Subcutaneous abdominal adipose tissue (tissue), 5 donors: ENCODE measurements at regions not wholly inside any gene's neighbourhood (a gene's known extent, or its start where the extent isn't known, plus 50 kb on each side); places are given as distances from the start of the nearest gene placed in this dataset.

Source experiments
- H3K27ac ChIP-seq: one replicate; pipeline ENCODE4 v1.7.0; 2013; ENCODE audit warnings: low read depth, mild to moderate bottlenecking, inconsistent platforms, low read length, moderate library complexity
- H3K27me3 ChIP-seq, 5 donors: one replicate each; pipeline ENCODE4 v1.7.0; 2013; ENCODE audit warnings: low read length in 5 of 5, inconsistent platforms in 1 of 5; ENCODE audit not compliant: control insufficient read depth in 5 of 5, insufficient read depth in 4 of 5
- H3K36me3 ChIP-seq, 5 donors: one replicate each; pipeline ENCODE4 v1.7.0; 2013; ENCODE audit warnings: low read length in 5 of 5; ENCODE audit not compliant: control insufficient read depth in 5 of 5, insufficient read depth in 5 of 5
- H3K4me1 ChIP-seq, 5 donors: one replicate each; pipeline ENCODE4 v1.7.0; 2013; ENCODE audit warnings: low read length in 5 of 5, mild to moderate bottlenecking in 3 of 5, moderate library complexity in 1 of 5; ENCODE audit not compliant: control insufficient read depth in 5 of 5, insufficient read depth in 5 of 5
- H3K4me3 ChIP-seq, 5 donors: one replicate each; pipeline ENCODE4 v1.7.0; 2013; ENCODE audit warnings: low read length in 5 of 5, low read depth in 1 of 5
- H3K9ac ChIP-seq, 5 donors: one replicate each; pipeline ENCODE4 v1.7.0; 2013; ENCODE audit warnings: low read length in 5 of 5, mild to moderate bottlenecking in 4 of 5, moderate library complexity in 3 of 5
- H3K9me3 ChIP-seq, 5 donors: one replicate each; pipeline ENCODE4 v1.7.0; 2013; ENCODE audit warnings: low read length in 5 of 5; ENCODE audit not compliant: control insufficient read depth in 5 of 5
- donor health status: healthy.
- donor health status: healthy.
- donor health status: healthy.
- donor health status: healthy.
- donor health status: healthy.

DNA sequence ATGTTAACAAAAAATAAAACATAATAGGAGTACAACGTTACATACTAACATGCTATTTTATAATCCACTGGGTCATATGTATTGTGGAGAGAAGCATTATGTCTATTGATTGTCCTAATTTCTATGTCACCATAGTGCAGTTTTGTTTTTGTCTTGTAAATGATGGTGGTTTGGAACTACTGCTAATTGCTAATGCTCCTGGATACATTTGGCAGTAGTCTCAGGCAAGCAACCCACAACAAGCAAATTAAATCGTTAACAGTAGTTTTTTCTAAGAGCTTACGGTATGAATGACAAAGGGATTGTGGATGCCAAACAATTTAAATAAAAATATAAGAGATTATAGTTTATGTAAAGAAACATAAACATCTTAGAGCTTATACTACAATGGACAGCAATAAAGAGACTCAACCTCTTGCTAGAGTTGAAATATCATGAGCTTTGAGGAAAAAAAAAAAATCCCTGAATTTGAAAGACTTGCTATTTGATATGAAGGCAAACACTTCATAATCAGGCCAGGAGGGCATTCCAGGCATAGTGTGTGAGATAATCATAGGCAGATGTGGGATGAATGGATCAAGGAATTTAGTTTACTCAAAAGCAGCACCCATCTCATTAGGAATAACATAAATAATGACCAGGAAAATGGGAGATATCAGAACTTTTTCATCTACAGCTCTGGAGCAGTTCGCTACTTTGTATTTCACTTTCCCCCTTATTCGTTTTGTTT, 181.3 kb downstream of the CCDC59 start:
- Histone ChIP-seq H3K4me3 (no peak overlapping the region), H3K36me3 (no peaks in the 10 kb centered on the region), H3K27ac (no peak overlapping the region), H3K27me3 (no peaks in the 10 kb centered on the region), H3K9me3 (no peaks in the 10 kb centered on the region), H3K9ac (no peak overlapping the region), H3K4me1 (no peaks in the 10 kb centered on the region)

DNA sequence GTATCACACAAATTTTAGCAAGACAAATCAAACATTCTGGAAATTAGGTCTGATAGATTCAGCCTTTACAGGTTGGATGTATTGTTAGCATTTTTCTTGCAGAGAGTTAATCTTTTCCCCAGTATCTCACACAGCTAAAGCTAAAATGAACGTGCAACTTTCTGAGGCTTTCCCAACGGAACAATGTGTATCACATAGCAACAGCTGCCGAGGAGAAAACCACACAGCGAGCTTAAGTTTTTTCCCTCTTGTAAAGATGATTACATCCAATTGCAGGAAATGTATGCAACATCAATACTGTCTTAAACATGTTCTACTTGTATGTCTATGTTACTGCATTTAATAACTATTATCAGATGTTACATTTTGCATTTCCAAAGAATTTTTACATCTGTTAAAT, 182.2 kb downstream of the CCDC59 start:
- Histone ChIP-seq H3K27me3 (no peaks in the 10 kb centered on the region), H3K36me3 (no peaks in the 10 kb centered on the region), H3K4me1 (no peaks in the 10 kb centered on the region), H3K4me3 (no peak overlapping the region), H3K9me3 (no peaks in the 10 kb centered on the region), H3K27ac (no peak overlapping the region), H3K9ac (no peak overlapping the region)

- H3K4me3 ChIP-seq, result no peak overlapping the region
- H3K9me3 ChIP-seq, result no peaks in the 10 kb centered on the region
- H3K9ac ChIP-seq, result no peak overlapping the region
- no peaks in the 10 kb centered on the region for H3K27me3 ChIP-seq
- H3K4me1 ChIP-seq, result no peaks in the 10 kb centered on the region
- no peaks in the 10 kb centered on the region for H3K36me3 ChIP-seq
- H3K27ac ChIP-seq, result no peak overlapping the region
Observed at GRCh38 chr12:82174936-82175335, 183.3 kb downstream of the CCDC59 start.

DNA sequence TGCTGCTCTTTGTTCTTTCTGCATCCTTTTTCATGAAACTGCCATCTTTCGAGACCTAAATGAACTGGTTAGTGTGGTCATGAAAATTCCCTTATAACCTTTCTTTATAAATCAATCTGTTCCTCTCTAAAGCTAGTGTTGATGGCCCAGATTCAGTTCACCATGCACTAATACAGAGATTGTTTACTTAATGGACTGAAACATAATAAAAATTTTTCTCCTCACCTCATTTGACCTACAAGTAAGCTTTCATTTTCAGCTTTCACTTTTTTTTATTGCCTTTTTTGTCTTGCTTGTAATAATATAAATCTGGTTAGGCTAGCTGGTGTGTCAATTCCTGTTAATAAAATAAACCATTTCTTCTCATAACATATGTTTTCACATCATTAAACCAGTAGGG, 183.8 kb downstream of the CCDC59 start:
- no peak overlapping the region for H3K9ac ChIP-seq
- no peaks in the 10 kb centered on the region for H3K4me1 ChIP-seq
- H3K36me3 ChIP-seq, result no peaks in the 10 kb centered on the region
- H3K4me3 ChIP-seq, result no peak overlapping the region
- no peaks in the 10 kb centered on the region for H3K9me3 ChIP-seq
- no peak overlapping the region for H3K27ac ChIP-seq
- H3K27me3 ChIP-seq, result no peaks in the 10 kb centered on the region

DNA sequence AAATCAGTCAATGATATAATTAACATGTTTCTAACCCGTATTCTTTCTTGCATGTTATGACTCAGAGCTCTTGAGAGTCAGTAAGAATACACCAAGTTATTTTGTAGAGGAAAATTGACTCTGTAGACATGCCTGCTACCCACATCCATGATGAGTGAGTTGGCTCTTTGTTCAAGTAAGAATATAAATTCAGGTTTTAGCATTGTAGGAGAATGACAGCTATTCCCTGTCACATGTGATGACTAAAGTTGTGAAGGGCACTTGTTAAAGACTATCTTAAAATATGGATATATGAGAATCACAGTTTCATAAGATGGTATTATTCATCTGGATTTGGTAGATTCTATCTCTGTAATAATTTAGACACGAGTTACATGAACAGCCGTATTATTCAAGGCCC, 209.1 kb downstream of the CCDC59 start:
- Histone ChIP-seq H3K9me3 (no peaks in the 10 kb centered on the region), H3K27me3 (no peaks in the 10 kb centered on the region), H3K9ac (no peak overlapping the region), H3K4me3 (no peak overlapping the region), H3K27ac (no peak overlapping the region), H3K36me3 (no peaks in the 10 kb centered on the region), H3K4me1 (no peaks in the 10 kb centered on the region)

- no peak overlapping the region for H3K9ac ChIP-seq
- no peaks in the 10 kb centered on the region for H3K9me3 ChIP-seq
- H3K27me3 ChIP-seq, result no peaks in the 10 kb centered on the region
- no peak overlapping the region for H3K4me3 ChIP-seq
- H3K4me1 ChIP-seq, result no peaks in the 10 kb centered on the region
- H3K27ac ChIP-seq, result no peak overlapping the region
- H3K36me3 ChIP-seq, result no peaks in the 10 kb centered on the region
Observed at GRCh38 chr12:82146740-82147139, 211.4 kb downstream of the CCDC59 start.

- H3K4me3 ChIP-seq, result no peak overlapping the region
- no peaks in the 10 kb centered on the region for H3K27me3 ChIP-seq
- H3K4me1 ChIP-seq, result no peaks in the 10 kb centered on the region
- no peaks in the 10 kb centered on the region for H3K36me3 ChIP-seq
- H3K27ac ChIP-seq, result no peak overlapping the region
- H3K9me3 ChIP-seq, result no peaks in the 10 kb centered on the region
- no peak overlapping the region for H3K9ac ChIP-seq
Observed at GRCh38 chr12:82144505-82144904, 213.7 kb downstream of the CCDC59 start.

GRCh38 chr12:82132390-82132789, 225.8 kb downstream of the CCDC59 start:
- Histone ChIP-seq H3K36me3 (no peaks in the 10 kb centered on the region), H3K9ac (no peak overlapping the region), H3K4me3 (no peak overlapping the region), H3K27me3 (no peaks in the 10 kb centered on the region), H3K27ac (no peak overlapping the region), H3K9me3 (no peaks in the 10 kb centered on the region), H3K4me1 (peaks cover 0 to 12% (median 0%) of the 10 kb centered on the region in 5 donors)

GRCh38 chr12:82130762-82131161, 227.4 kb downstream of the CCDC59 start:
- Histone ChIP-seq H3K4me3 (no peak overlapping the region), H3K36me3 (no peaks in the 10 kb centered on the region), H3K4me1 (peaks cover 0 to 12% (median 0%) of the 10 kb centered on the region in 5 donors), H3K9ac (no peak overlapping the region), H3K9me3 (no peaks in the 10 kb centered on the region), H3K27ac (no peak overlapping the region), H3K27me3 (no peaks in the 10 kb centered on the region)

DNA sequence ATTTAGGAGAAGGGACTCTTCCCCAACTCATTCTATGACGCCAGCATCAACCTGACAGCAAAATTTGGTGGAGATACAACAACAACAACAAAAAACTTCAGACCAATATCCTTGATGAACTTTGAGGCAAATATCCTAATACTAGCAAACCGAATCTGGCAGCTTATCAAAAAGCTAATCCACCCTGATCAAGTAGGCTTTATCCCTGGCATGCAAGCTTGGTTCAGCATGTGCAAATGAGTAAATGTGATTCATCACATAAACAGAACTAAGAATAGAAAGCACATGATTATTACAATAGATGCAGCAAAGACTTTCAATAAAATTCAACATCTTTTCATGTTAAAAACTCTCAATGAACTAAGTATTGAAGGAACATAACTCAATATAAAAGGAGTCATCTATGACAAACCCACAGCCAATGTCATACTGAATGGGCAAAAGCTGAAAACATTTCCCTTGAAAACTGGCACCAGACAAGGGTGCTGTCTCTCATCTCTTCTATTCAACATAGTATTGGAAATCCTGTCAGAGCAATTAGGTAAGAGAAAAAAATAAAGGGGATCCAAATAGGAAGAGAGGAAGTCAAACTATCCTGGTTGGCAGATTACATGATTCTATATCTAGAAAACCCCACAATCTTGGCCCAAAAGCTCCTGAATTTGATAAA, 233.3 kb downstream of the CCDC59 start:
- H3K36me3 ChIP-seq, result no peaks in the 10 kb centered on the region
- no peak overlapping the region for H3K9ac ChIP-seq
- H3K4me1 ChIP-seq, result no peaks in the 10 kb centered on the region
- H3K9me3 ChIP-seq, result peaks cover 0 to 5% (median 0%) of the 10 kb centered on the region in 5 donors
- H3K27ac ChIP-seq, result no peak overlapping the region
- no peaks in the 10 kb centered on the region for H3K27me3 ChIP-seq
- no peak overlapping the region for H3K4me3 ChIP-seq
